Activated CD4-positive, alpha-beta T cell treated with anti-CD3 and anti-CD28 coated beads, Interleukin-10, Interleukin-2, amounts not matched to agents 100 ng/mL and 50 ng/mL, durations not matched to agents 16 hours and 8 hours (primary cell): ENCODE measurements at regions not wholly inside any gene's neighbourhood (a gene's known extent, or its start where the extent isn't known, plus 50 kb on each side); places are given as distances from the start of the nearest gene placed in this dataset.
"Not testable (repeated sequence)": the region's sequence is repeated elsewhere in the genome, so short reads cannot be mapped to it uniquely, and the experiment has no call there.

Source experiments
- DNase-seq: peaks from one replicate; pipeline ENCODE4 v3.0.0-alpha.2; 2020

- not testable (repeated sequence) for DNase-seq
Observed at GRCh38 chr9:42656789-42657188, 473.3 kb downstream of the SPATA31A6 start.

- not testable (repeated sequence) for DNase-seq
Observed at GRCh38 chr9:42657496-42657895, 474.0 kb downstream of the SPATA31A6 start.

- DNase-seq = not testable (repeated sequence)
Observed at GRCh38 chr9:42697146-42697545, 513.7 kb downstream of the SPATA31A6 start.

- not testable (repeated sequence) for DNase-seq
Observed at GRCh38 chr9:42702890-42703289, 519.4 kb downstream of the SPATA31A6 start.

- peak; percentile 38 for DNase-seq
Observed at GRCh38 chr9:42724841-42725835, 541.7 kb downstream of the SPATA31A6 start.

- peak; percentile 79 for DNase-seq
Observed at GRCh38 chr9:42743030-42743814, 559.8 kb downstream of the SPATA31A6 start.

GRCh38 chr9:42757251-42757650 is 573.8 kb downstream of the SPATA31A6 start:
- not testable (repeated sequence) for DNase-seq

- DNase-seq = peak; percentile 46
Observed at GRCh38 chr9:42759320-42759719, 575.9 kb downstream of the SPATA31A6 start.

- not testable (repeated sequence) for DNase-seq
Observed at GRCh38 chr9:42782201-42782600, 598.7 kb downstream of the SPATA31A6 start.

- not testable (repeated sequence) for DNase-seq
Observed at GRCh38 chr9:42792725-42793124, 609.3 kb downstream of the SPATA31A6 start.

- DNase-seq = not testable (repeated sequence)
Observed at GRCh38 chr9:42798571-42798970, 615.1 kb downstream of the SPATA31A6 start.

GRCh38 chr9:42802716-42803115 is 619.3 kb downstream of the SPATA31A6 start:
- DNase-seq = not testable (repeated sequence)

- not testable (repeated sequence) for DNase-seq
Observed at GRCh38 chr9:42806674-42807073, 623.2 kb downstream of the SPATA31A6 start.

GRCh38 chr9:42821468-42821867 is 638.0 kb downstream of the SPATA31A6 start:
- DNase-seq = not testable (repeated sequence)

- DNase-seq = not testable (repeated sequence)
Observed at GRCh38 chr9:42848156-42848555, 664.7 kb downstream of the SPATA31A6 start.

- DNase-seq = not testable (repeated sequence)
Observed at GRCh38 chr9:42850896-42851693, 667.6 kb downstream of the SPATA31A6 start.

GRCh38 chr9:42851701-42852100 is 668.2 kb downstream of the SPATA31A6 start:
- DNase-seq = not testable (repeated sequence)

GRCh38 chr9:42852133-42852930 is 668.9 kb downstream of the SPATA31A6 start:
- DNase-seq = peak; percentile 65

GRCh38 chr9:42860133-42860532 is 676.7 kb downstream of the SPATA31A6 start:
- not testable (repeated sequence) for DNase-seq

GRCh38 chr9:42862465-42862864 is 679.0 kb downstream of the SPATA31A6 start:
- peak; percentile 4 for DNase-seq
